ENCODE measurements at regions not wholly inside any gene's neighbourhood (a gene's known extent, or its start where the extent isn't known, plus 50 kb on each side); places are given as distances from the start of the nearest gene placed in this dataset.
A peak's percentile ranks its signal among the peaks of the same experiment; 100 is the strongest.
"Not testable (repeated sequence)": the region's sequence is repeated elsewhere in the genome, so short reads cannot be mapped to it uniquely, and the experiment has no call there.

DNA sequence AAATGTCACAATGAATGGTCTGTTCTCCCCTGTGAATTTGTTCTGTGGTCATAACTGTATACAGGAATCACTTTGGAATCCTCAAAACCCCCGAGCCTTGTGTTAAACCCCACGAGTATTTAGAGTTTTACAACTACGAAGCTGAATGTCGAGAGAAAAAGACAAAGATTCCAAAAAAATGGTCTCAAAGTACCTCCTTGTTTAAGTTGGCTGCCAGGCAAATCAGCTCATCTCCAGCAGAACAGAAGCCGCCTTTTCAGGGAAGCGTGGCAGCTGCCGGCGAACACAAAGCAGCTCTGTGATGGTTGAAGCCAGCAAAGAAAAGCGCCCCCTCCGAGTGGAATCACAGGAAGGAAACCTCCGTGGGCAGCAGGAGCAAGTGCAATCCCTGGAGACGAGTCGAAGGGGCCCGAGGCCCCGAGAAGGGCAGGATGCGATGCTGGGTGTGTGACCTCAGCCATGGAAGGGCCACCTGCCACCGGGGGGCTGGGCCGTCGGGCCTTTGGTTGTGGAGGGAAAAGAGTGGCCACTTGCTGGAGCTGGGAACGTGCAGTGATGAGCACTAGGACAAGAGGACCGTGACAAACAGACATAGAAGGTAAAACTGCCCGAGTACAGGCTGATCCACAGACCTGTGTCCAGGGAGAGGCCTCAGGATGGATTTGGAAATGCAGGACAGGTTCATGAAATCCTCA lies 706.4 kb downstream of the SEMA5A start:
- ChIA-PET POLR2A (no interaction called here), CTCF (interaction anchor here (2.1 kb wide), 1 partner anchor 11 kb away, joined by 5 read pairs; no protein-coding TSS in a partner anchor)
- TF ChIP-seq MAFK (IDR thresholded peaks at IDR 0.05; ENCODE audit: partially characterized antibody) (no peak), NFE2L2 (conservative IDR thresholded peaks at IDR 0.05; ENCODE audit: low read length) (no peak), KDM5A (IDR thresholded peaks at IDR 0.05) (no peak), ZC3H11A (IDR thresholded peaks at IDR 0.05) (no peak), ESRRA (IDR thresholded peaks at IDR 0.05; ENCODE audit: borderline replicate concordance, low read length) (no peak), CBX2 (IDR thresholded peaks at IDR 0.05; ENCODE audit: borderline replicate concordance, low read depth) (no peak), EHF (CRISPR knock-in tag; IDR thresholded peaks at IDR 0.05) (no peak), EP300 (IDR thresholded peaks at IDR 0.05) (no peak), BCL3 (IDR thresholded peaks at IDR 0.05) (no peak), POLR2A (IDR thresholded peaks at IDR 0.05; ENCODE audit: low read length) (no peak)
- TF ChIP-seq, protein P1, sequence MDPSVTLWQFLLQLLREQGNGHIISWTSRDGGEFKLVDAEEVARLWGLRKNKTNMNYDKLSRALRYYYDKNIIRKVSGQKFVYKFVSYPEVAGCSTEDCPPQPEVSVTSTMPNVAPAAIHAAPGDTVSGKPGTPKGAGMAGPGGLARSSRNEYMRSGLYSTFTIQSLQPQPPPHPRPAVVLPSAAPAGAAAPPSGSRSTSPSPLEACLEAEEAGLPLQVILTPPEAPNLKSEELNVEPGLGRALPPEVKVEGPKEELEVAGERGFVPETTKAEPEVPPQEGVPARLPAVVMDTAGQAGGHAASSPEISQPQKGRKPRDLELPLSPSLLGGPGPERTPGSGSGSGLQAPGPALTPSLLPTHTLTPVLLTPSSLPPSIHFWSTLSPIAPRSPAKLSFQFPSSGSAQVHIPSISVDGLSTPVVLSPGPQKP (IDR thresholded peaks at IDR 0.05; ENCODE audit: low read depth, low read length) = no peak
- ATAC-seq (no peak), FAIRE-seq (no peak), DNase-seq (ENCODE audit: low read depth in 1 of 2, low spot score in 1 of 2) (no peak)
- WGBS (ENCODE audit: missing lambda C conversion rate) = 22% methylated on average over 22 of the region's 22 CpGs
- Histone ChIP-seq H3K9me3 (no peaks in the 10 kb centered on the region; the same call in 2 of the 3 replicates), H3K4me1 (no peaks in the 10 kb centered on the region), H3K4me2 (no peak overlapping the region), H3K4me3 (no peak overlapping the region), H3K27ac (no peak overlapping the region)

DNA sequence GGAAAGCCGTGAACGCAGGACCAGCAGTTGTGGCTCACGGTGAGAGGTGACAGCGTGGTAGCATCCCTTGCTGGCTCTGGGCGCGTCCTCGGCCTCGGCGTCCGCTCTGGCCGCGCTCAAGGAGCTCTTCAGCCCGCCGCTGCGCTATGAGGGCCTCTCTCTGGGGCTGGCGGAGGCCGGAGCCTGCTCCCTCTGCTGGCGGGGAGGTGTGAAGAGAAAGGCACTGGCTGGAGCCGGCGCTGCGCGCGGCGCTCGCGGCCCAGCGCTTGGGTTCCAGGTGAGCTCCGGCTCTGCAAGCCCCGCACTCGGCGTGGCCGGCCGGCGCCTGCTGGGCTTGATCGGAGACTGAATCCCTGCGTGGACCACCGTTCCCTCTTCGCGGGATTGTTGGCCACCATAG lies 705.6 kb downstream of the SEMA5A start:
- DNase-seq (ENCODE audit: low read depth in 1 of 2, low spot score in 1 of 2) = no peak
- no peak overlapping the region for H3K27ac ChIP-seq
- H3K9me3 ChIP-seq = no peaks in the 10 kb centered on the region; the same call in 2 of the 3 replicates
- ChIA-PET POLR2A (no interaction called here), CTCF (interaction anchor here (0.6 to 2.1 kb wide), 3 partner anchors 12 to 1312 kb away, joined by 3 to 5 read pairs (median 3); no protein-coding TSS in a partner anchor)
- 63% methylated on average over 24 of the region's 39 CpGs for WGBS (ENCODE audit: missing lambda C conversion rate)
- no peak overlapping the region for H3K4me2 ChIP-seq
- H3K4me1 ChIP-seq = no peaks in the 10 kb centered on the region
- no peak for FAIRE-seq
- ATAC-seq = peak in 1 of 2 experiments; percentile 57; a peak in 3 of 6 replicates
- TF ChIP-seq, protein P2, sequence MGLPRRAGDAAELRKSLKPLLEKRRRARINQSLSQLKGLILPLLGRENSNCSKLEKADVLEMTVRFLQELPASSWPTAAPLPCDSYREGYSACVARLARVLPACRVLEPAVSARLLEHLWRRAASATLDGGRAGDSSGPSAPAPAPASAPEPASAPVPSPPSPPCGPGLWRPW (IDR thresholded peaks at IDR 0.05) = no peak
- TF ChIP-seq RNF2 (IDR thresholded peaks at IDR 0.05; ENCODE audit: borderline replicate concordance, low read depth) (no peak), NFE2L2 (conservative IDR thresholded peaks at IDR 0.05; ENCODE audit: low read length) (no peak), HOXA7 (CRISPR knock-in tag; IDR thresholded peaks at IDR 0.05) (no peak), ZC3H11A (IDR thresholded peaks at IDR 0.05) (no peak), RARB (CRISPR knock-in tag; IDR thresholded peaks at IDR 0.05) (no peak), NPAS2 (CRISPR knock-in tag; IDR thresholded peaks at IDR 0.05; ENCODE audit: borderline replicate concordance) (no peak), CHD2 (IDR thresholded peaks at IDR 0.05; ENCODE audit: low read length, partially characterized antibody) (no peak), ZNF302 (CRISPR knock-in tag; IDR thresholded peaks at IDR 0.05) (no peak), TFCP2L1 (CRISPR knock-in tag; IDR thresholded peaks at IDR 0.05) (no peak), ESRRA (IDR thresholded peaks at IDR 0.05; ENCODE audit: borderline replicate concordance, low read length) (no peak), RCOR1 (IDR thresholded peaks at IDR 0.05; ENCODE audit: low read depth, low read length) (no peak)
- H3K4me3 ChIP-seq = no peak overlapping the region

DNA sequence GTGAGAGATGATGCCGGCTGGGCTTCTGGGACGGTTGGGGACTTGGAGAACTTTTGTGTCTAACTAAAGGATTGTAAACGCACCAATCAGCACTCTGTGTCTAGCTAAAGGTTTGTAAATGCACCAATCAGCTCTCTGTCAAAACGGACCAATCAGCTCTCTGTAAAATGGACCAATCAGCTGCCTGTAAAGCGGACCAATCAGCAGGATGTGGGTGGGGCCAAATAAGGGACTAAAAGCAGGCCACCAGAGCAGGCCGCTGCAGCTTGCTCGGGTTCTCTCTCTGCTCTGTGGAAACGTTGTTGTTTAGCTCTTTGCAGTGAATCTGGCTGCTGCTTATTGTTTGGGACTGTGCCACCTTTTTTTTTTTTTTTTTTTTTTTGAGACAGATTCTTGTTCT lies 705.1 kb downstream of the SEMA5A start:
- H3K4me2 ChIP-seq; H3K9me3 ChIP-seq; H3K4me1 ChIP-seq; POLR2A ChIA-PET; DNase-seq (ENCODE audit: low read depth in 1 of 2, low spot score in 1 of 2); FAIRE-seq; ATAC-seq; H3K27ac ChIP-seq; H3K4me3 ChIP-seq: not testable (repeated sequence)
- CTCF ChIA-PET = interaction anchor here (0.6 to 2.1 kb wide), 3 partner anchors 12 to 1312 kb away, joined by 3 to 5 read pairs (median 3); no protein-coding TSS in a partner anchor
- WGBS (ENCODE audit: missing lambda C conversion rate) = 37% methylated on average over 8 of the region's 8 CpGs
